ENCODE measurements at regions not wholly inside any gene's neighbourhood (a gene's known extent, or its start where the extent isn't known, plus 50 kb on each side); places are given as distances from the start of the nearest gene placed in this dataset.
"Not testable (repeated sequence)": the region's sequence is repeated elsewhere in the genome, so short reads cannot be mapped to it uniquely, and the experiment has no call there.

DNA sequence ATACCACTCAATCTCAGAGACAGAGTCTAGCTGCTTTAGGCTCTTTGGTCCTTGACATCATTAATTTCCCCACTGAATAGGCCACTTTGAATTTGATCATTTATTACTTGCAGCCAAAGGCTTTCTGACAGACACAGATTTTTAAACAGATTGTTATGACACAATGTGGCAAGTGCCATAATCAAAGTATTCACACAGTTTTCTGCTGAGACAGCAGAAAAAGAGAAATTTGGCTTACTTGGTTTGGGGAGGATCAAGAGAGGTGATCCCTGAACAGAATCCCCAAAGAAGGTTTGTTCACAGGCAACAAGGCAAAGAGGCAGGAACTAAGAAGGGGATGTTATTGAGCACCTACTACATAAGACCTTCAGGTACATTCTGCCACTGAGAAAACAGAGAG lies 138.0 kb upstream of the TOP1 start:
- DNase-seq (ENCODE audit: low spot score): no peak

DNA sequence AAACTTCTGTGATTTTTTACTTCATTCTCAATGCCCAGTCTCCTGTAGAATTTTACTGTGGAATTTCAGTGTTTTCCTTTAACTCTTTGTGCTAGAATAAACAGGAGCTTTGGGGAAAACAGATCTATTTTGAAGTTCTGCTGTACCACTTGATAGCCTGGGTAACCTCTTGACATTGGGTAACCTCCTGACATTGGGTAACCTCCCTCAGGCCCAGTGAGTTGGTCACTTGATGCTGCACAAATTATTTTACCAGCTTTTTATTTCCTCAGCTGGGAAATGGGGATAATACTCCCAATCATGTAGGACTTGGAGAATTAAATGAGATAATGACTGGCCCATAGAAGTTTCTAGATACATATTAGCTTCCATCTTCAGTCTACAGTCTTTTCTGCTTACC lies 137.3 kb upstream of the TOP1 start:
- DNase-seq (ENCODE audit: low spot score): no peak

DNA sequence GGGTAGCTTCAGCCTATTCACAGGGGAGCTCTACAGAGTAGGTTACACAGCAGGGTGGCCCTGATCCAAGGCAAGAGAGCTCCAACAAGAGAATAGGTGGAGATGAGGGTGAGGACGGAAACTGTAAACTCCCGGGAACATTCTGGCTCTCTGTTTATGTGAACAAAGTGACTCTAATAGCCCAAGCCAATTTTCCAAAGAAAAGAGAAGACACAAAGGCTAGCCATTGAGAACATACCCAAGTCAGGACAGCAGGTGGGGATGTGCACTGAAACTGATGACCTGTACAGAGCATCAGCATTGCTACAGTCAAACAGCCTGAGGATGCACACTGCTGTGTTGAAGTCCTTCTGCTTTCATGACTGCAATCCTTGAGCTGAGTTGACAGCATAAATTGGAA lies 136.0 kb upstream of the TOP1 start:
- DNase-seq (ENCODE audit: low spot score): no peak

DNA sequence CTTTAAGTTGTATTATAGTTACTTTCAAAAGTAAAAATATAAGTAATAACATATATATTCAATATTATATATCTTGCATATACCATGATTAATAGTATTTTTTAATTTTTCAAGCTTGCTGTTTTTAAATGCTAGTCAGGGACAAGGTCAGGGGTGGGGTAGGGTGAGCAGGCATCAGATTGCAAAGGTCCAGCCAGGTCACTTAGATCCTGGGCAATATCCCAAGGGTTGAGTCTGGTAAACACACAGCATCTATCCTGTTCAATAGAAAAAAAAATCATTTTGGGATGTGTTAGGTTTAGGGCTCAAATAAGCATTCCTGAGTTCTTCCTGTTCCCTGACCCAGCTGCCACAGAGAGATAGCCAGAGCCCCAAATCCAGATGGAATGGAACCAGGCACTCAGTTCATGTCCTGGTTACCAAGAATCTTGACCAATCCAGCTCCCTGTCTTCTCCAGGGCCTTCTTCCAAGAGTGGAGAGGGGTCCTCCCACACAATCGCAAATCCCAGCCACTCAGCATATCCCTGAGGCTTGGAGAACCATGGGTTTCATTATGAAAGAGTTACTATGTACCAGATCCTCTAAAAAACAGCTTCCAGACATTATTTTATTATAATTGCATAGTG lies 134.9 kb upstream of the TOP1 start:
- no peak for DNase-seq (ENCODE audit: low spot score)

DNA sequence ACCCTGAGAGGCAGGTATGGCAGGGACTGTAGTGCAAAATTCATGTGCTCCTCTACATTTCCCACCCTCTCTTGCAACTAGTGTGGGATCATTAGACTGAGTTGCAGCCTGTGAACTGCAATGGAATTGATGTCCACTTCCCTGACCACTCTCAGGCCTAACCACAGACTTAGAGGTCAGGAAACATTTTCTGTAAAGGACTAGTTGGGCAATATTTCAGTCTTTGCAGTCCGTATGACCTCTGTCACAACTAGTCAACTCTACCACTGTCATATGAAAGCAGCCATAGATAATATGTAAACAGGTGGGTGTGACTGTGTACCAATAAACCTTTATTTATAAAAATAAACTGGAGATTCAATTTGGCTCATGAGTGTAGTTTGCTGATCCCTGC lies 134.4 kb upstream of the TOP1 start:
- no peak for DNase-seq (ENCODE audit: low spot score)

DNA sequence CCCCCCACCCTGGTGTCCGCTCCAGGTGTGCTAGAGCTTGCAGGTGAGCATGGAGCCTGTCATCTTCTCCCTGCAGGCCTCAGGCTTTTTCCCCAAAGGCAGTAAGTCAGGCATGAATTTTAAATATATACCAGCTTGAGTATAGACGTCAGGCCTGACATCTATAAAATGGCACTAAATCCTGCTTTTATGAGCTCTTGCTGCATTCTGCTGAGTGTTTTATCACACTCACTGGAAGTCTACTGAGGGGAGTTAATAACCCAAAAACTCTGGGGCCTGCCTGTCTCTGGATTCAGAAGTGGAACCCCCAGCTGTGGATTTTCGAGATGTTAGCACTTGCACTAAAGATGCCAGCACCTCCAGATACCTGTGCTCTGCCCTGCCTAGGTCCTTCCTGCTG lies 133.4 kb upstream of the TOP1 start:
- no peak for DNase-seq (ENCODE audit: low spot score)

DNA sequence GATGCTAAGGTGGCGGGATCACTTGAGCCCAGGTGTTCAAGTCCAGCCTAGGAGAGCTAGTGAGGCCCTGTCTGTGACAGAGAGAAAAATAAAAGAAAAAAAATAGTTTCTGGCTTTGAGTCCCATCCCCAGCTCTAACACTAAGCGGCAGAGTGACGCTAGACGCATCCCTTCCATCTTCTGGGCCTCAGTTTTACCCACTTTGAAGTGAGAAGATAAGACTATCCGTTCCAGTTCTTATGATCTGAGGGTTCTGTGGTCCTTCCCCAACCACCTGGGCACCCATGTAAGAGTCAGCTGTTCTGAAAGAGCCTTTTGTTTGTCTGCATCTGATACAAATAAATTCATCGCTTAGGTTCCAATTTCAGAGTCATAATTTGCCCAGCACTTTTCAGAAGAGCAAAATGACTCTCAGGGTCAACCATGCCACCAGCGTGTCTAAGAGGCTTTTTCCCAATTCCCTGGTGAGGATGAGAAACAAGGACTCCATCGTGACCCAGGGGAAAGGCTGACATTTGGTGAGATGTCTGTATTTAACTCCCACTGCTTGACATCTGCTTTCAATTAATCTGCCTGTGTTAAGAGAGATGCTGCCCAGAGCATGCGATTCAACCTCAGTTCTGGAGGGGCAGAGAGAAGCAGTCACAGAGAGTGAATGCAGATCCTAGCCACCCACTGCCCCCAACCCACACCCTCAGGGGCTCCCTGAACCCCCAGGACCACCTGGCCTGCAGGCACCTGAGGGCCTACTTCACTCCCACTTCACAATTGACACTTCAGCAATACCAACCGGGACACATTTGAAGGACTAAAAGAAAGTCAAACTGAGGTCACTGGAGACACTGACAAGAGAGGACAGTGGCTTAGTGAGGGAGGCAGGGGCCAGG lies 131.6 kb upstream of the TOP1 start:
- no peak for DNase-seq (ENCODE audit: low spot score)

DNA sequence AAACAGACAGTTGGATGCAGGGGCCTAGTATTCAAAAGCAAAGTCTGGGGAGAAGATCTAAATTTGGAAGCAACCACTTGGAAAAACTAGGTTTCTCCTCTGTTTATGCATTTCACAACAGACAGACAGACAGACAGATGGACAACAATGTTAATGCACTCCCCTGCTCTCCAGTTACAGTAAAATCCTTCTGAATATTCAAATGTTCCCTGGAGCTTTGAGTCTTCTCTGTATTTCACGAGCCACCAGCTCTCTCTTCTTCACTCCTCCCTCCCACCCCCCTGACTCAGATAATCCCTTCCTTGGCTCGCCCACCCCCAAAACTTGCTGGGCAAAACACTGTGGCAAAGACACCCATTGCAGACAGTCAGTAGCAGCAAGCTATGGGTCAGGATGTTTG lies 129.3 kb upstream of the TOP1 start:
- DNase-seq (ENCODE audit: low spot score): no peak

DNA sequence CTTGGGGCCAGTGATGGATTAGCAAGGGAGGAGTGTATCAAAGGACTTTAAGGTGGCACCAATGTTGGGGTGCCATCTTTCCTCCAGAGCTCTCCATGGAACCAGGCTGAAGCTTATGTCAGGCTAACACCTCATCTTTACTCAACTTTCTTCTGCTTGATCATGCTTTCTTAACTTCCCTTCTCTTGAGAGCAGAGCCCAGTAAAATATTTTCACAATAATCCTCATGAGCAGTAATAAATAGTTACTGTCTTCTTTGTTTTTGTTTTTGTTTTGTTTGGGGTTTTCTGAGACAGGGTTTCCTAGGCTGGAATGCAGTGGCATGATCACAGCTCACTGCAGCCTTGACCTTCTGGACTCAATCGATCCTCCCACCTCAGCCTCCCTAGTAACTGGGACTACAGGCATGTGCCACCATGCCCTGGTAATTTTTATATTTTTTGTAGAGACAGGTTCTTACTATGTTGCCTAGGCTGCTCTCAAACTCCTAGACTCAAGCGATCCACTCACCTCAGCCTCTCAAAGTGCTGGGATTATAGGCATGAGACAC lies 127.9 kb upstream of the TOP1 start:
- no peak for DNase-seq (ENCODE audit: low spot score)

DNA sequence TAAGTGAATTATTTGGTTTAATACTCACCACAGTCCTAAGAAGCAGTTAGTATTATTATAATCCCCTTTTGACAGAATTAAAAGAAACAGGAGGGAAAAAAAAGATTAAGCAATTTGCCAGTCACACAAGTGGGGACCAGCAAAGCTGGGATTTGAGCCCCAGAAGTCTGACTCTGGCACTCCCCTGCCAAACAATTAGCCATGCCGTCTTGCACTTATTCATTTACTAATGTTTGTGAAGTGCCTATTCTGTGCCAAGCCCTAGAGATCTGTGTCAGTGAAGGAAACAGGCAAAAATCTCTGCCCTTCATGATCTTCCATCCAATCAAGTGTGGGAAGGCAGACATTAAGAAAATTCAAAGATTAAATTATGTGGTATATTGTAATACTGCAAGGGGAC lies 126.0 kb upstream of the TOP1 start:
- no peak for DNase-seq (ENCODE audit: low spot score)

DNA sequence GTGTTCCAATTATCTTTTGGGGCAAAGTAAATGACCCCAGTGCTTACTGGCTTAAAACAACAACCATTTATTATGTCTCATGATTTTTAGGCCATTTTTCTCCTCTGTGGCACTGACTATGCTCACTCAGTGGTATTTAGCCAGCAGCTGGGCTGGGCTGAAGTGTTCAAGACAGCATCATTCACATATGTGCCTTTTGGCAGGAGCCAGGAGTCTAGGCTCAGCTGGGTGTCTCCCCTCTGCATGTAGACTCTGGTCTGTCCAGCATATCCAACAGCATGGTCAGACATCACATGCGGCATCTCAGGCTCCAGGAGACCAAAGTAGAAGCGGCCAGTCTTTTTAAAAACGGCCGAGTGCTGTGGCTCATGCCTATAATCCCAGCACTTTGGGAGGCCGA lies 120.3 kb upstream of the TOP1 start:
- DNase-seq (ENCODE audit: low spot score): no peak

DNA sequence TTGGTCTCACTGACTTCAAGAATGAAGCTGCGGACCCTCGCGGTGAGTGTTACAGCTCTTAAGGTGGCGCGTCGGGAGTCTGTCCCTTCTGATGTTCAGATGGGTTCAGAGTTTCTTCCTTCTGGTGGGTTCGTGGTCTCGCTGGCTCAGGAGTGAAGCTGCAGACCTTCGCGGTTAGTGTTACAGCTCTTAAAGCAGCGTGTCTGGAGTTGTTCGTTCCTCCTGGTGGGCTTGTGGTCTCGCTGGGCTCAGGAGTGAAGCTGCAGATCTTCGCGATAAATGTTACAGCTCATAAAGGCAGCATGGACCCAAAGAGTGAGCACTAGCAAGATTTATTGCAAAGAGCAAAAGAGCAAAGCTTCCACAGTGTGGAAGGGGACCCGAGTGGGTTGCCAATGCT lies 119.1 kb upstream of the TOP1 start:
- not testable (repeated sequence) for DNase-seq (ENCODE audit: low spot score)

DNA sequence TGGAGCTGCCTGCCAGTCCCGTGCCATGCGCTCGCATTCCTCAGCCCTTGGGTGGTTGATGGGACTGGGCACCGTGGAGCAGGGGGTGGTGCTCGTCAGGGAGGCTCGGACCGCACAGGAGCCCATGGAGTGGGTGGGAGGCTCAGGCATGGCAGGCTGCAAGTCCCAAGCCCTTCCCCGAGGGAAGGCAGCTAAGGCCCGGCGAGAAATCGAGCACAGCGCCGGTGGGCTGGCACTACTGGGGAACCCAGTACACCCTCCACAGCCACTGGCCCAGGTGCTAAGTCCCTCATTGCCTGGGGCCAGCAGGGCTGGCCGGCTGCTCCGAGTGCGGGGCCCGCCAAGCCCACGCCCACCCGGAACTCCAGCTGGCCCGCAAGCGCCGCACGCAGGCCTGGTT lies 118.2 kb upstream of the TOP1 start:
- DNase-seq (ENCODE audit: low spot score): not testable (repeated sequence)

DNA sequence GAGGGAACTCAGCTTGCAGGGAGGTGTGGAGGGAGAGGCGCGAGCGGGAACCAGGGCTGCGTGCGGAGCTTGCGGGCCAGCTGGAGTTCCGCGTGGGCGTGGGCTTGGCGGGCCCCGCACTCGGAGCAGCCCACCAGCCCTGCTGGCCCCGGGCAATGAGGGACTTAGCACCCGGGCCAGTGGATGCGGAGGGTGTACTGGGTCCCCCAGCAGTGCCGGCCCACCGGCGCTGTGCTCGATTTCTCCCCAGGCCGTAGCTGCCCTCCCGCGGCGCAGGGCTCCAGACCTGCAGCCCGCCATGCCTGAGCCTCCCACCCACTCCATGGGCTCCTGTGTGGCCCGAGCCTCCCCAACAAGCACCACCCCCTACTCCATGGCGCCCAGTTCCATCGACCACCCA lies 117.5 kb upstream of the TOP1 start:
- not testable (repeated sequence) for DNase-seq (ENCODE audit: low spot score)

DNA sequence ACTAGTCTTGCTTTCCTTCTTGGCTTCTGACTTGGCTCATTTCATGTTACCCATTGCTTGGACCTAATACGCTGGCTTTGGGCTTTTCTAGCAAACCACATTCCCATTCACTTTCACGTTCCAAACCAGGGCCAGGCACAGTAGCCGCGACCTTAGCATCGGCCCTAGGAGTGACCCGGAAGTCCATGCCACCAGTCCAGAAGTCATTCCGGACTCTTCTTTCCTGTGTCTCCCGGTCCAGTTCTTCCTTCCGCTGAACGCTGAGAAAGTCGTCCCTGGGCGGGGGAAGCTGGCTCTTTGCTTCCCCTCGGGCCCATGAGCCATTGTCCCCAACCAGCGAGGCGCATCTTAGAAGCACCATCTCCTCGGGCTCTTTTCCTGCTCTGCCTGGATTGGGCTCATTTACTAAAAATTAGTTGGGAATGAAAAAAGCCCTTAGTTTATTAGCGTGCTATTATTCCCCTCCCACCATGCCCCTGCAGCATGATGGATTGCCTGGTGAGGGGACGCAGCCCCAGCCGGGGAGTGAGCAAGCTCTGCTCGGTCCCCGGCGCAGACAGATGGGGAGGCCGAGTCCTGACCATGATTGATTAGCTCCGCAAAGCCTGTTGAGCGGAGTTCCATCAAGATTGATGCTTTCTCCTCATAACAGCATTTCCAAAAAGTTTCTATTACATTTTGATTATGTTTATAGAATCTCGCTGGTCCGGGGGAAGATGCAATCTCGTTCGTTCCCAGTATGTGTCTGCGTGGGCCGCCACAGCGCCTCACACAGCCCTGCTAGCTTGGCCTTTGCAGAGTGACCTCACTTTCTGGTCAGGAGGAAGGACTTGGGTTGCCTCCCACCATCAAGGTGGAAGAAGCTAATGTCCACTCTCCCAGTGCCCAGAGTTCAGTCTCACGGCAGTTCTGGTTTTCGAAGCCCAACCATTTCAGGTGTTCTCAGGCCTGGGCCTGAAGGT lies 115.1 kb upstream of the TOP1 start:
- DNase-seq (ENCODE audit: low spot score): no peak

DNA sequence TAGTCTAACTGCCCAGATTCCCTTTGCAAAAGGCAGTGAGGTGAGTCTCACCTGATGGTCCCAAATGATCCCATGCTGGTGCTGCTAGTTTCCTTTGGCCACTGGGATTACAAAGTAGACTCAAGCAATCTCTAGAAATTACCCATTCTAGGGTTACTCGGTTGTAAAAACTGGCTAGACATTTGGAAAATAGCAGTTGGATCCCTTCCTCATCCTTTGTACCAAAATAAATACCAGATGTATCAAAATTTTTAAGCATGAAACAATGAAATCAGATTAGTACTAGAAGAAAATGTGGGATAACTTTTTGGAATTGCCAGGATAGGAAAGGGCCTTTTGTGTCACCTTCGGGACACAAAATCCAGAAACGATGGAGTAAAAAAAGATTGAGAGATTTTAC lies 112.9 kb upstream of the TOP1 start:
- no peak for DNase-seq (ENCODE audit: low spot score)

DNA sequence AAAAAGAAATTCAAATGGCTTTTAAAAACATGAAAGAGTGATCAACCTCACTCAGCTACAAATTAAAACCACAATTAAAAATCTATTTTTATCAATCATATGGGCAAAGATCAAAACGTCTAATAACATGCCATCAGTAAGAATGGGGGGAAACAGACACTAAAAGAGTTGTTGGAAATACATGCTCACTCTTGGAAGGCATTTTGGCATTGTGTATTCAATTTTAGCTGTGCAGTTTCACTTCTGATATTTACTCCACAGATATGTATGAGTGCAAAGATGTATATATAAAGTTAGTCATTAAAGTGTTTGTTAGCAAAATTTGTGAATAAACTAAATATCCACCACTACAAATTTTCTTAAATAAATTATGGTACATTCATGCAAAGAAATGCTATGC lies 112.3 kb upstream of the TOP1 start:
- no peak for DNase-seq (ENCODE audit: low spot score)

DNA sequence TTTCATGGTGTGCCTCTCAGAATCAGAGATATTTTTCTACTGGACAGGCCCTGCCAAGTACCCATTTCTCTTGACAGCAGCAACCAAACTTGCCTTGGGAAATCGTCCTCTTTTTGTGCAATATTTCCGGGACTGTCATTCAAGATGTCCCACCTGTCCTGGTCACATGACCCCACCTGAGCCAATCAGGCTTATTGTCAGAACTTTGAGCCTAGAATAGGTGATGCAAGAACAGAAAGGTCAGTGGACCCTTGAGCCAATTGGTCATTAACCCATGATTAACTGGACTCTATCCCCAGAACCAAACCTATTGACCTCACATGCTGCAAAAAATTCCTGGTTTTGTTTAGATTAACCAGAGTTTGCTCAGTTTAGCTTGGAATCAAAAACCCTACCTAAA lies 108.3 kb upstream of the TOP1 start:
- DNase-seq (ENCODE audit: low spot score): no peak

DNA sequence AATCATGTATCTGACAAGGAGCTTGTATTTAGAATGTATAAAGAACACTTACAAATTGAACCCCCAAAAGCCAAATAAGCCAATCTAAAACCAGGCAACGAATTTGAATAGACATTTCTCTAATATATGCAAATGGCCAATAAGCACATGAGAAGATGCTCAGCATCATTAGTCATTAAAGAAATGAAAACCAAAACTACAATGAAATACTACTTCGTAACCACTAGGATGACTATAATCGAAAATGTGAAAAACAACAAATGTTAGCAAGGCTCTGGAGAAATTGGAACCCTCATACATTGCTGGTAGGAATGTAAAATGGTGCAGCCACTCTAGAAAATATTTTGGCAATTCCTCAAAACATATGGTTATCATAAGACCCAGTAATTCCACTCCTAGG lies 105.8 kb upstream of the TOP1 start:
- no peak for DNase-seq (ENCODE audit: low spot score)

DNA sequence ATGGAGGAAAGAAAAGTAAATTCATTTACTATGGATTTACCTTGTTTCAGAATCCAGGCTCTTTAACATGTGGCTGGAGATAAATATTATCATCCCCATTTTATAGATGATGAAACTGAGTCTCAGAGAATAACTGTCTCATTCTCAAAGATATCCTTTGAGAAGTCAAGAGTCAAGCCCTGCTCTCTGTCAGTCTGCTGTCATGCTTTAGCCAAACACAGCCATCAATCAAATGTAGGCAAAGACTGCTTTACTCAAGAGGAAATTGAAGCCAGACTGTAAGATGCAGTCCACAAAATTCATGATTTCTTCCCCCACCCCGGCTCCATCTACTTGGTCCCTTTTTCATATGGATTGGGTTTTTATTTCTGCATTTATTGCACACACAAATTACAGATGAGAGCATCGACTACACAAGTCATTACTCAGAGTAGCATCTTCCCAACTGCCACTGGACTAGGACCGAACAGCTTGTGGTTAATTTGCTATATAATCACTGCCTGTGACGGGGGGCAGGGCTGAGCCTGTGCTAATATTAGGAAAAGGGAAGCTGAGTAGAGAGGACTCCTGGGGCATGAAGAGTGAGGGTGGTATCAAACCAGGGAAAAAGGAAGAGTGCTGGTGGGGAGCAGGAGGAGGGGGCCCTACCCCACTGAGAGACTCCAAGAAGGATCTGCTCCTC lies 102.7 kb upstream of the TOP1 start:
- no peak for DNase-seq (ENCODE audit: low spot score)

DNA sequence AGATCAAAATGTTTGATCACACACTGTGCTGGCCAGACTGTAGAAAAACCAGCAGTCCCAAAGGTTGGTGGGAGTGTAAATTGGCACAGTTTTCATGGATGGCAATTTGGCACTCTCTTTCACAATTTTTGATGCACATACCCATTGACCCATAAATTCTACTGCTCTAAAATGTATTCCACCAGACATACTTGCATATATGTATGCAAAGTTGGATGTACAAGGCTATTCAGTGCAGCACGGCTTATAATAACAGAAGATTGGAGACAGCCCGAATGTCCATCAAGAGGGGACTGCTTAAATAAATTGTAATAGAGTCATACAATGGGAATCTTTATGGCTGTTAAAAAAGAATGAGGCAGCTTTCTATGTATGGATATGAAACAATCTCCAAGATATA lies 101.7 kb upstream of the TOP1 start:
- DNase-seq (ENCODE audit: low spot score): no peak

DNA sequence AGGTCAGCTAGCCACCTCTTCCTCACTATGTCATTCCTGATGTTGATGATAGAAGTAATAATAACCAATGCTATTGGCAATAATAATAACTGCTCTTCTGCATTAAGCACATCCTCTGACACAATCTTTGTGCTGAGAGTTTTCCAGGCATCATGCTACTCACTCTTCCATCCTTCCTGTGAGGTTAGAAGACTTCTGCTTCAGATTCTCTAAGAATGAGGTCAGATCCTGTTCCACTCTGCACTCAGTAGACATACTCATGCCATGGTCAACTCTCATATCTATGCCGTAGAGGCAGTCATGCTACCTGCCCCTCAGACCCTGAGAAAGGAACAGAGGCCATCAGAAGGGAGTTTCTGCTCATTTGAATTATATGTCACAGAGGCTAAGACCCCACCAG lies 98.1 kb upstream of the TOP1 start:
- no peak for DNase-seq (ENCODE audit: low spot score)
